ENCODE measurements at regions not wholly inside any gene's neighbourhood (a gene's known extent, or its start where the extent isn't known, plus 50 kb on each side); places are given as distances from the start of the nearest gene placed in this dataset.
"Not testable (repeated sequence)": the region's sequence is repeated elsewhere in the genome, so short reads cannot be mapped to it uniquely, and the experiment has no call there.

DNA sequence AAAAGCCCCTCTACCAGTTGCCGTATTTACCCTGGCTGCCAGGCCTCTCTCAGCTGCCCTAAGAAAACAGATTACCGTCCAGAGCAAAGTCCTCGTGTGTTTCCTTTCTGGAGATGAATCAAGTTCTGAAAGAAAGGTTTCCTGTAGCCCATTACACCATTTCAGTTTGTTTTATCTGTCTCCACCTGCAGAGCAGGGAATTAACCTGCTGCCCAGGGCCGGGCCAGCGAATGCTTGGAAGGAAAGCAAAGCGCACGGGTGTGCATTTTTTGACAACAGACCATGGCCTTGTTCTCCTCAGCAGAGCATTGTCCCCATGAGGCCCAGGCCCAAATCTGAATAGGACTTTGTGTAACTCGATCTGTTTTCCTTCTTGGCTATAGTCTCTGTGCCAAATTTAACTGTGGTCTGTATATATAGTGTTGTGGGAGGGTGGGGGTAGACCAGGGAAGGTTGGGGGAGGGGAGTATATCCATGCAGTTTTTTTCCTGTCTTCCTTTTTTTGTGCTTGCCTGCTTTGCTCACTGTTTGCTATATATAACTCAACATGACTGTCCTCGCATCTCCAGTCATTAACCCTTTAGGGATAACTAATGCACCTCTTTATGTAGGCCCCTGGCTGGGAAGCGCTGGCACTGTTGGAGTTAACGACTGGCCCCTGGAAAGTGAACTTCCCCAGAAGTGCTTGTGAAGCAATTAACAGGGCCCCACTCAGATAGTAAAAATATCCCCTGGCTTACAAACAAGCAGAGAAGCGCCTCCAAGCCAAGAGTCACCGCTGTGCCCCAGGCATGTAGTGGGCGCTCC lies 174.3 kb upstream of the PLGLB2 start:
- not testable (repeated sequence) for DNase-seq (ENCODE audit: low read depth, low spot score)

DNA sequence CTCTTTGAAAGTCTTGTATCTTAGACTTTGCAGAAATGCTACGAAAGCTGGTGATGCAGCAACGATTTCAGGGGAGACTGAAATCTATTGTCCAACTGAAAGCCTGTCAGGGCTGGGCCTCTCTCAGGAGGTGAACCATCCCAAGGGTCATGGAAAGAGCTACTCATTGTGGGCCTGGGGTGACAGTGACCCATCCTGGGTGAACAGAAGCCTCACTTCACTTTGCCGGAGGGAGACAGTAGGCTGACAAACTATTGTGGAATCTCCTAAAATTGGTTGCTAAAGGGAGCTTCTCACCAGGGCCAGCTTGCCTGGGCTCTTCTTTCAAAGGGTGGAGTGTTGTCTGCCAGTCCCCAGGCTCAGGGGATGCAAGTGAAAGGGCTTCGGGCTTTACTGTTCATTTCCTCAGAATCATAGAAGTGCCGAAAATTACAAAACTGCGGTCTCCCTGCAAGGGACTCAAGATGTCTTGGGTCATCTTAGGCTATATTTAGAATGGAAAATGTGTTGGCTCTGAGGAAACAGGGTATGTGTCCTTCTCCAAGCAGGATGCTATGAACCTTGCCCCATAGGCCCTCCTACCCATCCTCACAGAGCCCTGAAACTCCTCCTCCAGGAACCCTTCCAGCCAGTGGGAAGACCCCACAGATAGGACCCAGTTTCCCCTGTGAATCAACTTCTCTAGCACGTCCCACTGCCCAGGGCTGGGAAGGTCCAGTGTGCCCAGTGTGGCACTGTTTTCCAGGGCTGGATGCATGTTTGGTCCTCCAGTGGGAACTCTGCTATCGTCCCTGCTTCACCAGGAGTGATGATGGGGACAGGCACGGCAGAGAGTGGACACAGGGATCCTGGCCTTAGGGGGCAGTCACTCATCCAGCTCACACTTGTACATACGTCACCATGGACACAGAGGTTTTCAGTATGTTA lies 173.4 kb upstream of the PLGLB2 start:
- DNase-seq (ENCODE audit: low read depth, low spot score): not testable (repeated sequence)

DNA sequence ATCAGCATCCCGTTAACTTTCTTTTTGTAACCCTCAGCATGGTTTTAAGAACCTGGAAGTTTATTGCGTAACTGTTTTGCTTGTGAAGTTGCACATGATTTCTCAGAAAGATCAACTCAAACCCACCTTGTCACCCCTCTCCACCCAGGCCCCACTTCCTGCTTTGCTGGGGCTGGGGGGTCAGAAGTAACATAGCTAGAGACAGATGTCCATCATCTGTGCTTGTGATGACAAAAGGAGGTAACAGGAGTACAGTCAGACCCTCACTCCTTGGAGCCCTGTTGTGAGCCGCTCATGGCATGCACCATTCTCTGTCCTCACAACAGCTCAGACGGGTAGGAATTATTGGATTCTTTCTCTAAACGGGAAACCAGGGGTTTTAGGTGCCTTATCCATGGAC lies 172.7 kb upstream of the PLGLB2 start:
- DNase-seq (ENCODE audit: low read depth, low spot score): not testable (repeated sequence)

DNA sequence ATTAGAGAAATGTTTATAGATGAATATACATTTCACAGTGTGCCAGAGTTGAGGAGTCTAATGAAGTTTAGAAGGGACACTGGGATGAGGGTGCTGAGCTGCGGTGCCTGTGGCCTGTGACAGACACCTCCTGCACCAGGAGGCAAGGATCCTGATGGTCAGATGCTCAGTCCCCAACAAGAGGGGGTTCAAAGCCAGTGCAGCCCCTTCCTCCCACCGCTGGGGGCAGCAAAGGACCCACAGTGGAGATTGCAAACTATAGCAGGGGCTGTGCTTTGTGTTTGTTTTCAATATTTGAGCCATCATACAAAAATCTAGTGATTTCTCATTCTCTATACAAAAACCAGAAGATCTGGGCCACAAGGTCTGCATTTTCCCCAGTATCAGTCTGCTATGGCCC lies 170.5 kb upstream of the PLGLB2 start:
- DNase-seq (ENCODE audit: low read depth, low spot score): not testable (repeated sequence)

DNA sequence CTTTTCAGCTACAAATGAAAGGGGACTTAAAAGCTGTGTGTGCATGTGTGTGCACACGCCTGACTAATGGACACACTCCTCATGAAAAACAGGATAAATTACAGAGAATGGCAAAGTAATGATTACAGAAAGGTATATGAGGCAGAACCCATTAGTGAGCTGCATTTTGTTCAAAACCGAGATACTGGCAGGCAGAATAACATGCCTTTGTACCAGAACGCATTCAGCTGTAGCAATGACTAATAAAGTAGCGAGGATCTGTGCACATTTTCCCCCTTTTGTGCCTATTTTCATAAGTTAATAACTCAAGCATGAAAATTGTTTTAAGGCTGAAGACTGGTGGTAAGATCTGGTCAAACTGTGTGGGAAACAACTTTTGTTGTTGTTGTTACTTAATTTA lies 165.7 kb upstream of the PLGLB2 start:
- DNase-seq (ENCODE audit: low read depth, low spot score): not testable (repeated sequence)

DNA sequence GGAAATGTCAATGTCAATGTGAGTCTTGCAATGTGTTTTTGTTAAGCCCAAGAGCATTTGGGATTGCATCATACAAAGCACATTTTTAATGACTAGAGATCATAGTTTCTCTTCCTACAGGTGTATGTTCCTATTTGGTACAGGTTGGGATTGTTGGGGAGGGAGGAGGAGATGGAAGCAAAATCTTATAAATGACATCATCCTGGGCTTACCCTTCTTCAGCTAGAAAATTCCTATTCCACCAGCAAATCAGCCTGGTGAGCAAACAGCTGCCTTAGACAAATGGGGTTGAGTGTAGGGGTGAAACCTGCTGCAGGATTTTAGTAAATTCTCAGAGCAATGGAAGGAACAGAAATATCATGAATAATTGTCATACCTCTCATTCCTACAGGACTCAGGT lies 165.3 kb upstream of the PLGLB2 start:
- DNase-seq (ENCODE audit: low read depth, low spot score): peak; percentile 26

DNA sequence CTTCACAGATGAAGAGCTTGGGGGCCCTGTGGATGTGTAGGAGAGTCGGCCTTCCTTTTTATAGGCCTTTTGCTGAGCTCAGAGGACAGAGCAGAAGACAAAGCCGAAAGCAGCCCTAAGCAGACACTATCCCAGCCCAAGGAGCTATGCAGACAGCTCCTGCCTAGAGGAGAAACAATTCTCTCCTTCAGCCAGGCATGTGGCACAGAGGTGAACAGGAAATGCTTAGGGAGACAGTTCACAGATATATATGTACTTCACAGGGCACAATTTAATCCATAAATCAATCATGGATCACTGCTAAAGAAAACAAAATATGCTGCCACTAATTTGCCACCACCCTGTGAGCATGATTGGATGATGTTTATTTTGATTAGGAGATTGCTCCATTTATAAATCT lies 164.5 kb upstream of the PLGLB2 start:
- not testable (repeated sequence) for DNase-seq (ENCODE audit: low read depth, low spot score)

DNA sequence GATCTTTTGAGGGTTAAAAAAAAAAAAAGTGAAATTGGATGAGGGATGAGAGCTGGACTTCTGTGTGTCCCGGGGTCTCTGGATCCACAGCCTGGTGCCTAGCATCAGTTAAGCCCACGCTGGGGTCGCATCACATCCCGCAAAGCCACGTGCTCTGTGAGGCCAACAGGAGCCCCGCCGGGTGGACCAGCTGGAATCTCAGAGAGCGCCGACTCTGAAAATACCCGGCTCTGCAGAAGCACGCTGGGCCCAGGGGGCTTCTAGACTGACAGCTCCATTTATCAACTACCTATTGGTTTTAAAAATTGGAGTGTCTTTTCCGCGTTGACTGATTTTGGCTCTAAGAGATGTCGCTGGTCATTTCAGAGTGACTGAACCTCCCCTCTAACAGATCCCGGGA lies 164.1 kb upstream of the PLGLB2 start:
- DNase-seq (ENCODE audit: low read depth, low spot score): not testable (repeated sequence)

DNA sequence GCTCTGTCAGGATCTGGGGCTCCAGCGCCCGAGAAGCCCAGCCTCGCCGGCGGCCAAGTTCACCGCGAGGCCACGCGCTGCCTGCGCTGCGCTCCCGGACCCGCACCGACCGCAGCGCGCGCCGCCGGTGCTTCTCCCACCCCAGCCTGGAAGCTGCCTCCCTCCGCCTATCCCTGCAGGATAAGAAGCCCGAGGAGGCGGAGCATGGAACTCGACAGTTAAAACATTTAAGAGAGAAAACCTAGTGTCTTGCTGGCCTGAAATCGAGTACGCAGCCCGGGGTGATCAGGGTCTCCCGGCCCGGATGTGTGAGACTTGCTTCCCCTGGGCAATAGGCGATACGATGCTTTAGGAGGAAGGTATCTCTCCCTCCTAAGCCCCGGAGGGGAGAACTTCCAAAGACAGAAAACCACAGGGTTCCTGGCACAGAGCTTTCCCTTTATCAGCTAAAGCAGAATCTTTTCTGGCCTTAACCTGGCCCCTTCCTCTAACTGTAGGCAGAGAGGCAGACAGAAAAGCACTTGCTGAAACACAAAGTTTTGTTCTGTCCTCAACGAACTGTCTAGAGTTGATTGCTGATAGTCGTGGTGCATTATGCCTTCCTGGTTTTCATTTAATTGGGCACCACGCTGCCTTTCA lies 163.5 kb upstream of the PLGLB2 start:
- DNase-seq (ENCODE audit: low read depth, low spot score): peak; percentile 66

DNA sequence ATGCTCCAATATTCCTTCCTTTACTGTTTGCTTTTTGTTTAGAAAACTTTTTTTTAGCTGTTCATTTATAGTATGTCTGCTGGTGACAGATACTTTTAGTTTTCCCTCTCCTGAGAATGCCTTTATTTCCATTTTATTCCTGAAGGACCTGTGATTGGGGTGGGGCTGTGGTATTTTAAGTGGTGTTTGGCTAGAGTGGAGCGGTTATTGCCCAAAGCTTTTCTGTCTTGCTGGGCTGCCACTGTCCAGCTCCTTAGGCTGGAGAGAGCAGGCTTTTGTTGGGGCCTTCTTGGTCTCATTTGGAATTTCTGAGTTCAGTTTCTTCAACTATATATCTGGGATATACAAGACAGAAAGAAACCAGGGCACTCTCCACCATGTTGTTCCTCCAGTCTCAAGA lies 160.0 kb upstream of the PLGLB2 start:
- not testable (repeated sequence) for DNase-seq (ENCODE audit: low read depth, low spot score)

DNA sequence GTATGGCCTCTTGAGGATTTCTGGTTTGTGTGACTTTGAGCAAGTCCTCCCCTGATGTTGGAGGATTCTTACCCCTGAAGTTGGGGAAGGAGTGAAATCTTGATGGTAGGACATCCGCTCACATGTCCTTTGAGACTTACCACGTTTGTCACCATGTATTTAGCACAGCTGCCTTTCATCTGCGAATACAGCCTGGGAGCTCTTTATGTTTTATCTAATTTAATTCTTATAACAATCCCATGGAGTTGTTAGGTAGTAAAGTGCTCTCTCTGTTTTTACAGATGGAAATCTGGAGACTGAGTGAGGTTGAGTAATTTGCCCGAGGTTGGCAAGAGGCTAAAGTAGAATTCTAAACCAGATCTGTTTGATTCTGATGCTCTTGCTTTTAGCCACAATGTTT lies 154.9 kb upstream of the PLGLB2 start:
- DNase-seq (ENCODE audit: low read depth, low spot score): not testable (repeated sequence)

DNA sequence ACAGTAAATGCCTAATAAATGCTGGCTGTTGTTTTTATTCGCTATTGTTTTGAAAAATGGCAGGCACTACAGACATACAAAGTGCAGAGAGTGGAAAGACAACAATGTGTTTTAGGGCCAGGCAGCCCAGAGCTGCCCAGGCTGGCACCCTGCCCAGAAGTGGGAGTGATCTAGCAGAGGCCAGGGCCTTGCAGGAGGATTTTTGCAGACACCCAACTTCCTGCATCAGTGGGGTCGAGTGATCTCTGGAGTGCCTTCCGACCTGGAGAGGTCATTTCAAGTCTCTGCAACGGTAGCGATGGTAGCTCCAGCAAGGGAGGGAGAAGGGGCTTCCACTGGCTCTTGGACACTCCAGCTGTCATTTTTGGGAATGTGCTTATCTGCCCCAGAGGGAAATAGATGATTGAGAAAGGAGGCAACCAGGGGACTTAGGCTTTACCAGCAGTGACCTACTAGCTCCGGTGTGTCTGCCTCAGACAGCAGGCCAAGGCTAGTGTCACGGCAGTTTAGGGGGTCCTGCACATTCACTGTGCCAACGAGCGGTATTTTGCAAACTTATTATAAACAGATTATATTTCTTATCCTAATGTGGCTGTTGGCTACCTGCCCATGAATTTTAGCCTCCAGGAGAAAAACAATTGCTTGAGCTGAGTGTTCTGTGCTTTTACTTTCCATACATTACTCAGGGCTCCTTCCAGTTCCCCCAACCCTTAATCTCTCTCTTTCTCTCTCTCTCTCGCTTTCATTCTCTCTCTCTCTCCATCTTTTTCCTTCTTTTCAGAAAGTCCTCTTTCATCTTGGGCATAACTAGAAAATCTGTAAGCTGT lies 153.9 kb upstream of the PLGLB2 start:
- peak; percentile 55 for DNase-seq (ENCODE audit: low read depth, low spot score)

DNA sequence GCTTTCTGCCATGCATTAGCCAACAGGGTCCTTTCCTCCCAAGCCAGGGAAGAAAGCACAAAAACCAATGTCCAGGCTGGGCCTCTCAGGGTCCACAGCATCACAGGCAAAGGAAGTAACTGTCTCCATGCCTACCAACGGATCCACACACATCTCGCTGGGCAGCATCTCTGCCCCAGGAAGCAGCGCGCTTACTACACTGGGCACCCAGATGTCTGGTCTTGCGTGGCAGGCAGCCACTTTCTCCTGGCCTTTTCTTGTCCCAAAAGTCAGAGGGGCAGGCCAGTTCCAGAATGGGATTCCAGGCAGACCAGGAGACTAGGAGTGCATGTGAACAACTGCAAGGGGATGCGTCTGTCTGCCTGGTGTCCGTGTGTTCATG lies 153.3 kb upstream of the PLGLB2 start:
- not testable (repeated sequence) for DNase-seq (ENCODE audit: low read depth, low spot score)

DNA sequence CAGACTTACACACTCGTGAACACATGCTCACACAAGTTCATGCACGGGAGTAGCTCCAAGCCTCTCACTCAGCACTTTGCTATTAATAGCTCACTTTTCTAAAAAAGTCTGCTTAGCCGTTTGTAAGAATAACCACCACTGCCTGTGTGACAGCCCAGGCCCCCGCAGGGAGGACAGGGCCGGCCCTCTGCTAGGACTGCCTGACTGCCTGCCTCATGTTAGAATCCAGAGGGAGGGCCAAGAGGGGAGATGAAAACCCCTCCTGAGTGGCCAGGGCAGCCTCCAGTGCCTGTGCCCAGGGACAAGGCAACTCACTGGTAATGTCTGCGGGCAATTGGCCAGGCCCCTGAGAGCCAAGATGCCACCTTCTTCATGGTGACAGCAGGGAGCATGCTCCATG lies 152.9 kb upstream of the PLGLB2 start:
- DNase-seq (ENCODE audit: low read depth, low spot score): peak; percentile 3

DNA sequence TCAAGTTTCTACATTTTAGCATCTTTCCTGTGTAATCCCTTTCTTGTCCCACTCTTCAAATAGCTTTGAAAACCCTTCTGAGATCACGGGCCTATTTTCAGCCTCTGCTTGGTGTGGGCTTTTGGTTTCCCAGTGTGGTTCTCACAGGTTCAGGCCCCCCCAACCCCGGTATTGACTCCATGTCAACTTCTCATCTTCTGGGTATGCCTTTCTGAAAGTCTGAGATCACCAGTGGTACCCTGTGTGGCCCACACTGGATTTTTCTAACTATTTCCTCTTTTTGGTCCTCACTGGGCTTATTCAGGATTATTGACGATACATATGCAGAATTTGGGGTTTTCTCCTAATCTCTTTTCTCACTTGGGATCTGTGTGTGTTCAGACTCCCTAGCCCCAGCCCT lies 146.9 kb upstream of the PLGLB2 start:
- not testable (repeated sequence) for DNase-seq (ENCODE audit: low read depth, low spot score)

DNA sequence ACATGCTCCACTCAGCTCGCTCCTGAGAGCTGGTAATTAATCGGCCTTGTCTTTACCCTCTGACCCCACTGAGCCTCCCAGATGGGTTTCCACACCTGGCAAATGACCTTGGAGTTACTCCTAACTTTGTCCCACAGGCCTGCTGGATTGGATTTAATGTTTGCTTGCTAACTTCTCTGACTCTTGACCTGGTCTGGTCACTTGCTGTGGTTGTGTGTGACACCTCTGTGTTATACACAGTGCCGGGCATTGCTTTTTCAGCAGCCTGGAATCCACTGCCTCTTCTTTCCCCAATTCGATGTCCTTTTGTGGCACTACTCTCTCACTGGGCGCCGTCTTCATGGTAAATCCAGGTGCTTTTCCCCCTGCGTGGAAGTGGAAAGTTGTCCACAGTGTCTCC lies 145.8 kb upstream of the PLGLB2 start:
- DNase-seq (ENCODE audit: low read depth, low spot score): not testable (repeated sequence)

DNA sequence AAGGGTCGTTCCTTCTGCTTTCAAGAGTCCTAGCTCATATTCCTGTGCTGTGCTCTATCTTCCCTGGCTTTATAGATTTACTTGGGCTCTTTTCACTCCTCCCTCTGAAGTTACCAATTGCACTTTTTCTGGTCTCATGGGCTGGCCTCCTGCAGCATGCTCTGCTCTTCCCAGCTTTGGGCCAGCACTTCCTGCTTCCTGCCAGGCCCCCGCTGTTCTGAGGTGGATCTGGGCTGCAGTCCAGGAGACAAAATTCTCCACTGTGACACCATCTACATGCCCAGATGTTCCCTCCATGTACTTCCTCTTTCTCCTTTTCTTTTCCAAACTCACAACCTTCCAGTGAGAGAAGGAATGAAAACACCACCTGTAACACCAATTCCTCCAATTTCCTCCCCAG lies 145.2 kb upstream of the PLGLB2 start:
- DNase-seq (ENCODE audit: low read depth, low spot score): not testable (repeated sequence)

DNA sequence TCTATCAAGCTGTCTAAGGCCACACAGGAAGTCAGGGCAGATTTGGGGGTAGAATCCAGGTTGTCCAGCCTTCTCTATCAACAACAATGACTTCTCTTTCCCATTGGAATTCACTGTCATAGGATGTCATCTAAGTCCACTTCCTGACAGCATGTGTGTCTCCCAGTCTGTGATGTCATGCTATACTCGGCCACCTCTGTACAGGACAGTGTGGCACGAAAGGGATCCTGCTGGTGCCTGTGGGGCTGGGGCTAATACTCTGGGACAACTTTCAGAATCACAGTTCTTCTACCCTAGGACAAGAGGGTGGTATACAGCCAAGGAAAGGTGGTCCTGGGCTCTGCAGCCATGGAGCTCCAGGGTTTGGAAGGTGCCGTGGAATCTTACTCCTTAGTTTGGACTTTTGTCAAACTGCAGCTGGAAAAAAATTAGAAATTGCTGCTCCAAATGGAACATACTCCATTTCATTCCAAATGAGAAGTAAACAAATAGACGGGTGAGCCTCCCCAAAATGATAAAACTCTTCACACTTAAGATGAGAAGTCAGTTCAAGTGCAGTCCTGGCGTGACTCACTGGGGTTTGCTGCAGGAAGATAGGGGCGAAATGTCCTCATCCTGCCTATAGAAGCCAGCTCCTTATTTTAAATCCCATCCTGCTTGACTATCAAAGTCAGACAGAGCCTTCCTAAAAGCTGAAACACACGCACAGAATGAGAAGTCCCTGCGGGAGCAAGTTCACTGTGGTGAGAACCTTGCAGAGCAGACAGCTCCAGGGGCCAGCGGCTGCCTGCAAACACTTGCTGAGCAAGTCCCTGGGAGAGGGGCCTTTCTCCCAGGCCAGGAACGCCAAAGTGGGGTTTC lies 144.2 kb upstream of the PLGLB2 start:
- DNase-seq (ENCODE audit: low read depth, low spot score): peak; percentile 28

DNA sequence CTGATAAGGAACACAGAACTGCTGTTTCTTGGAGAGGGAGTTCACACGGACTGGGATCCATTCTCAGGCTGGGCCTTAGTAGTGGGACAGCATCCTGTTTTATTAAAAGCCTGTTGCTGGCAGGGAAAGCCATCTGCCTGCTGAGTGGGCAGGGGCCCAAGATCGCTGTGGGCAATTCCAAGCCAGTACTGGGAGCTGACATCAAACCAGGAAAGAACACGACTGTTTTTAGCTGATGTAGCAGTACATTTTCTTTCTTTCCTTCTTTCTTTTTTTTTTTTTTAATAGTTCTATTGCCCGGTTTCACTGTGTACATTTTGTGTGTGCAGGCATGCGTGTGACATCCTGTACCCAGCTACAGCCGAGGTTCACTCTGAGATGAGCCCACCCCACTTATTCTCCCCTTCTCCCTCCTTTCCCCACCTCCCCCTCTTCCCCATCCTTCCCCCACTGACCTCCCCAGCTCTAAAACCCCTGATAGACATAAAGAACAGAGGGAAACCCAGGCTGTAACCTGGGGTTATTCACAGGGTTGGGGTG lies 143.5 kb upstream of the PLGLB2 start:
- DNase-seq (ENCODE audit: low read depth, low spot score): peak; percentile 52

DNA sequence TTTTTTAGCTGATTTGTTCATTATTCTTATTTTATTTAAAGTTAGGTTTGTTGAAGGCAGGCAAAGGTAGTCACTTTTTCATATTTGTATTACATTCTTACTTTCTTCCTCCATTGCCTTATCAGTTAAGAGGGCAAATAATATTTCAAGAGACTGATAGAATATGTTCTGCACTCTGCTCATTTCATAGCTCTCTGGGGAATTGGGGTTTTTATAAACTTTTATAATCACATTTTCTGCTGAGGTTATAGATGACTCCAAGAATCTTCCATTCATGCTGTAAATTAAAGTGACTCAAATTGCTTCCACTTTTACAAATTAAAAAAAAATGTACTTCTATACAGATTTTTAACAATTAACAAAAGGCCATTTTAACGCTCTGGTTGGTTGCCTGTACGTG lies 142.9 kb upstream of the PLGLB2 start:
- not testable (repeated sequence) for DNase-seq (ENCODE audit: low read depth, low spot score)
